Loucy (cell line): ENCODE measurements at regions not wholly inside any gene's neighbourhood (a gene's known extent, or its start where the extent isn't known, plus 50 kb on each side); places are given as distances from the start of the nearest gene placed in this dataset.

Source experiments
- H2AFZ ChIP-seq: fragments of 200-600 bp; sonication (generic); 2 replicates; pipeline ENCODE4 v1.6.0; 2016; ENCODE audit warnings: antibody characterized with exemption, mild to moderate bottlenecking, low read length, moderate library complexity
- H3F3A ChIP-seq: fragments of 200-600 bp; 2 replicates; pipeline ENCODE4 v1.6.0; 2016; ENCODE audit warnings: antibody characterized with exemption, low read depth, mild to moderate bottlenecking
- H3K27me3 ChIP-seq: fragments of 200-600 bp; sonication (generic); 2 replicates; pipeline ENCODE4 v1.6.1; 2014; ENCODE audit warnings: low read length, mild to moderate bottlenecking; ENCODE audit not compliant: insufficient read depth, poor library complexity, severe bottlenecking
- H3K36me3 ChIP-seq: fragments of 200-600 bp; sonication (generic); 2 replicates; pipeline ENCODE4 v1.6.1; 2016; ENCODE audit warnings: low read length; ENCODE audit not compliant: insufficient read depth
- H3K4me1 ChIP-seq: fragments of 200-600 bp; sonication (generic); 2 replicates; pipeline ENCODE4 v1.5.1; 2014; ENCODE audit warnings: low read length, mild to moderate bottlenecking; ENCODE audit not compliant: insufficient read depth, poor library complexity, severe bottlenecking
- H3K4me2 ChIP-seq: fragments of 200-600 bp; sonication (generic); 2 replicates; pipeline ENCODE4 v1.6.0; 2014; ENCODE audit warnings: antibody characterized with exemption, low read length, low read depth, mild to moderate bottlenecking; ENCODE audit not compliant: poor library complexity, severe bottlenecking
- H3K4me3 ChIP-seq: fragments of 200-600 bp; sonication (generic); 2 replicates; pipeline ENCODE4 v1.5.1; 2014; ENCODE audit warnings: low read length, mild to moderate bottlenecking, mixed read lengths; ENCODE audit not compliant: poor library complexity, severe bottlenecking
- H3K79me2 ChIP-seq: fragments of 200-600 bp; sonication (generic); 2 replicates; pipeline ENCODE4 v1.6.1; 2014; ENCODE audit warnings: low read length; ENCODE audit not compliant: insufficient read depth
- H3K9ac ChIP-seq: fragments of 200-600 bp; sonication (generic); 2 replicates; pipeline ENCODE4 v1.6.0; 2014; ENCODE audit warnings: mild to moderate bottlenecking, low read depth, low read length, moderate library complexity; ENCODE audit not compliant: poor library complexity, severe bottlenecking
- H3K9me2 ChIP-seq: fragments of 200-600 bp; sonication (generic); replicated peaks from 2 replicates; pipeline ENCODE4 v1.6.1; 2016; ENCODE audit warnings: low read depth, low read length, mixed read lengths
- H3K9me3 ChIP-seq: fragments of 200-600 bp; sonication (generic); 2 replicates; pipeline ENCODE4 v1.6.1; 2014; ENCODE audit warnings: mild to moderate bottlenecking, antibody characterized with exemption, low read length, low read depth; ENCODE audit not compliant: insufficient read depth
- H4K20me1 ChIP-seq: fragments of 200-600 bp; sonication (generic); 2 replicates; pipeline ENCODE4 v1.6.0; 2014; ENCODE audit warnings: antibody characterized with exemption, low read length, mild to moderate bottlenecking; ENCODE audit not compliant: insufficient read depth, poor library complexity, severe bottlenecking
- EZH2phosphoT487 ChIP-seq: fragments of 200-600 bp; IDR thresholded peaks from 2 replicates; pipeline ENCODE4 v1.6.1; 2018; ENCODE audit warnings: antibody characterized with exemption, mild to moderate bottlenecking, moderate library complexity, borderline replicate concordance
- TF ChIP-seq, protein P1 (sequence below): fragments of 200-600 bp; sonication (generic); conservative IDR thresholded peaks from 2 replicates; pipeline ENCODE4 v1.5.1; 2014; ENCODE audit warnings: mild to moderate bottlenecking, antibody characterized with exemption, low read length

DNA sequence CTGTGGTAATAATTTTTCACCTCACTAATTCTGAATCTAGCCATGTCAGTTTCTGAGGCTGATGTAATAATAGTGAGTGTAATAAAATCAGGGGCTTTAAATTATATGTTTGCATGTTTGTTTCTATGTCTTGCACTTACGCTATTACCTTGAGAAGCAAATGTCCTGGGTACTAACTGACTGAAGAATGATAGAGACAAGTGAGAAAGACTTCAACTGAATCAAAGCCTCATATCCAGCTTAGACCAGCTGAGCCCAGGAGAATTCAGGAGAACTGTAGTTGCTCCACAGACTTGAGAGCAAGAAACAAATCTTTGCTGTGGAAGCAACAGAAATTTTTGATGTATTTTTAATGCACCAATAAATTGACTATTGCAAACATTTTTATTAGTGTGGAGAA, 162.8 kb downstream of the MANEA start:
- Histone ChIP-seq H3K9ac (no peak overlapping the region), H3K27me3 (no peaks in the 10 kb centered on the region), H3K9me3 (no peaks in the 10 kb centered on the region), H3F3A (no peaks in the 10 kb centered on the region), H3K4me3 (no peak overlapping the region), H4K20me1 (no peaks in the 10 kb centered on the region), H3K4me1 (no peaks in the 10 kb centered on the region), H3K79me2 (no peaks in the 10 kb centered on the region), H2AFZ (no peak overlapping the region), H3K36me3 (no peaks in the 10 kb centered on the region), H3K9me2 (no peaks in the 10 kb centered on the region), H3K4me2 (no peak overlapping the region)
- TF ChIP-seq EZH2phosphoT487 = no peak
- TF ChIP-seq, protein P1, sequence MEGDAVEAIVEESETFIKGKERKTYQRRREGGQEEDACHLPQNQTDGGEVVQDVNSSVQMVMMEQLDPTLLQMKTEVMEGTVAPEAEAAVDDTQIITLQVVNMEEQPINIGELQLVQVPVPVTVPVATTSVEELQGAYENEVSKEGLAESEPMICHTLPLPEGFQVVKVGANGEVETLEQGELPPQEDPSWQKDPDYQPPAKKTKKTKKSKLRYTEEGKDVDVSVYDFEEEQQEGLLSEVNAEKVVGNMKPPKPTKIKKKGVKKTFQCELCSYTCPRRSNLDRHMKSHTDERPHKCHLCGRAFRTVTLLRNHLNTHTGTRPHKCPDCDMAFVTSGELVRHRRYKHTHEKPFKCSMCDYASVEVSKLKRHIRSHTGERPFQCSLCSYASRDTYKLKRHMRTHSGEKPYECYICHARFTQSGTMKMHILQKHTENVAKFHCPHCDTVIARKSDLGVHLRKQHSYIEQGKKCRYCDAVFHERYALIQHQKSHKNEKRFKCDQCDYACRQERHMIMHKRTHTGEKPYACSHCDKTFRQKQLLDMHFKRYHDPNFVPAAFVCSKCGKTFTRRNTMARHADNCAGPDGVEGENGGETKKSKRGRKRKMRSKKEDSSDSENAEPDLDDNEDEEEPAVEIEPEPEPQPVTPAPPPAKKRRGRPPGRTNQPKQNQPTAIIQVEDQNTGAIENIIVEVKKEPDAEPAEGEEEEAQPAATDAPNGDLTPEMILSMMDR = no peak

DNA sequence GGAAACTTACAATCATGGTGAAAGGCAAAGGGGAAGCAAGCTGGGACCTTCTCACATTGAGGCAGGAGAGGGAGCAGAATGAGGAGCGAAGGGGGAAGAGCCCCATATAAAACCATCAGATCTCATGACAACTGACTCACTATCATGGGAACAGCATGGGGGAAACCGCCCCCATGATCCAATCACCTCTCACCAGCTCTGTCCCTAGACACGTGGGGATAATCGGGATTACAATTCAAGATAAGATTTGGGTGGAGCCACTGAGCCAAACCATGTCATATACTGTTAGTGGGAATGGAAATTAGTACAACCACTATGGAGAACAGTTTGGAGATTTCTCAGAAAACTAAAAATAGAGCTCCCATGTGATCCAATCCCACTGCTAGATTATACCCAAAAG, 163.7 kb downstream of the MANEA start:
- Histone ChIP-seq H3K36me3 (no peaks in the 10 kb centered on the region), H3K9ac (no peak overlapping the region), H3K4me3 (no peak overlapping the region), H2AFZ (no peak overlapping the region), H3K79me2 (no peaks in the 10 kb centered on the region), H3K9me3 (no peaks in the 10 kb centered on the region), H3F3A (no peaks in the 10 kb centered on the region), H3K4me2 (no peak overlapping the region), H3K9me2 (no peaks in the 10 kb centered on the region), H3K4me1 (no peaks in the 10 kb centered on the region), H3K27me3 (no peaks in the 10 kb centered on the region), H4K20me1 (no peaks in the 10 kb centered on the region)
- TF ChIP-seq, protein P1 = no peak
- TF ChIP-seq EZH2phosphoT487 = no peak

DNA sequence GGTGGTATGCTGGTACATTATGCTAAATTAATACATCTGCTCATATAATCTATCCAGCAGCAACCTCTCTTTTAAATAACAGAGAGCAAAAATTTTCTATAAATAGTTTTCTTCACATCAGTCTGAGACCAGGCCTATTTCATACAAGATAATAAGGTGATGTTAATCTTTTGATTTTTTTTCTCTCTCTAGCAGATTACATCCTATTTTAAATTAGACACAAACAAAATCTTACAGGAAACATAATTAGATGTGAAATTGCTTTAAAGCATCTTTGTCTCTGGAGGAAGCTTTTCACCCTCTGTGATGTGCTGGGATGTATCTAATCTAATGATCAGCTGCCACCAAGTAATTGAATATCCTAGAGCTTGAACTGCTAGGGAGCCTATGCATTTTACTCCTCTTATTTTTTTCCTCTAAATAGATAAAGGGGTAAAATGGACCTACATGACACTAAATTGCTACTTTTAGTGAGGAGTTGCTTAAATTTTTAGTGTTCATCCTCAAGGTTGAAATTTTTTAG, 165.5 kb downstream of the MANEA start:
- Histone ChIP-seq H3K4me1 (no peaks in the 10 kb centered on the region), H3K9me3 (no peaks in the 10 kb centered on the region), H3K36me3 (no peaks in the 10 kb centered on the region), H4K20me1 (no peaks in the 10 kb centered on the region), H3K4me3 (no peak overlapping the region), H3K9ac (no peak overlapping the region), H3K27me3 (no peaks in the 10 kb centered on the region), H2AFZ (no peak overlapping the region), H3K79me2 (no peaks in the 10 kb centered on the region), H3F3A (no peaks in the 10 kb centered on the region), H3K4me2 (no peak overlapping the region), H3K9me2 (no peaks in the 10 kb centered on the region)
- TF ChIP-seq, protein P1 = no peak
- TF ChIP-seq EZH2phosphoT487 = no peak
